K562 (cell line): ENCODE measurements at regions not wholly inside any gene's neighbourhood (a gene's known extent, or its start where the extent isn't known, plus 50 kb on each side); places are given as distances from the start of the nearest gene placed in this dataset.

Experiments used
- ATAC-seq: fragments of 200-7000 bp; cut with Tn5 transposase; 3 replicates; pipeline ENCODE4 v1.9.1; 2020; ENCODE audit warnings: moderate library complexity
- BruUV-seq: library from RNA; stranded (reverse); fragments of 400-500 nt; replicated peaks from 2 replicates; lab custom pipeline; 2021; lab: Mats Ljungman, UMichigan
- CTCF ChIA-PET: fragments of 300-600 bp; formaldehyde crosslinking; extraction: SDS; loops from one replicate; lab custom pipeline; 2021; ENCODE audit warnings: low intra/inter-chr PET ratio; lab: Yijun Ruan, JAX
- POLR2A ChIA-PET: fragments of 300-600, 350-650 bp; sonication (Branson Sonifier 250); formaldehyde crosslinking; extraction: SDS; loops from one replicate; lab custom pipeline; 2021; ENCODE audit warnings: antibody characterized with exemption, inconsistent platforms; lab: Yijun Ruan, JAX
- DNase-seq, 4 experiments: peaks; one replicate each; pipeline versions ENCODE4 v3.0.0 to v3.0.0-alpha.2; 2011 to 2018; ENCODE audit warnings: low spot score in 3 of 4, mixed read lengths in 3 of 4; ENCODE audit errors: extremely low read depth in 1 of 4
- FAIRE-seq: peaks from 2 replicates; lab custom pipeline; 2011; peaks lifted over from hg19 to GRCh38; lab: Jason Lieb, UNC
- H2AFZ ChIP-seq: 2 replicates; pipeline ENCODE4 v1.6.0; 2011; ENCODE audit warnings: low read depth, low read length, control low read depth, inconsistent platforms
- H3K27ac ChIP-seq: fragments of 200-600 bp; 3 replicates; pipeline ENCODE4 v1.8.0; 2011; ENCODE audit warnings: low read depth, mild to moderate bottlenecking, control low read depth, inconsistent platforms, low read length, moderate library complexity, mixed read lengths; ENCODE audit errors: extremely low read depth
- H3K27me3 ChIP-seq, 2 experiments: fragments of 300-600 bp in 1 of 2; 2 replicates in 1 of 2; 3 replicates in 1 of 2; pipeline versions ENCODE4 v1.6.0 to v1.8.0; 2011; ENCODE audit warnings: inconsistent platforms in 2 of 2, low read length in 2 of 2, mild to moderate bottlenecking in 1 of 2, mixed read lengths in 1 of 2, moderate library complexity in 1 of 2; ENCODE audit not compliant: control insufficient read depth in 2 of 2, insufficient read depth in 2 of 2
- H3K36me3 ChIP-seq: fragments of 300-600 bp; 3 replicates; pipeline ENCODE4 v1.8.0; 2011; ENCODE audit warnings: mild to moderate bottlenecking, low read length, inconsistent platforms; ENCODE audit not compliant: control insufficient read depth, insufficient read depth
- H3K4me1 ChIP-seq, 2 experiments: fragments of 200-600 bp in 1 of 2; replicated peaks in 1 of 2; 2 replicates in 1 of 2; 3 replicates in 1 of 2; pipeline versions ENCODE4 v1.5.1 to v1.8.0; 2011; ENCODE audit warnings: inconsistent platforms in 2 of 2, low read length in 2 of 2, mild to moderate bottlenecking in 1 of 2, mixed read lengths in 1 of 2, moderate library complexity in 1 of 2; ENCODE audit not compliant: control insufficient read depth in 2 of 2, insufficient read depth in 2 of 2
- H3K4me2 ChIP-seq: 2 replicates; pipeline ENCODE4 v1.6.1; 2011; ENCODE audit warnings: low read length, control low read depth, inconsistent platforms, mixed read lengths; ENCODE audit not compliant: insufficient read depth
- H3K4me3 ChIP-seq: fragments of 200-600 bp; sonication (generic), shearing (Covaris generic); 2 replicates; pipeline ENCODE4 v1.5.1; 2016; ENCODE audit warnings: control low read depth, inconsistent platforms
- H3K79me2 ChIP-seq: fragments of 200-600 bp; 3 replicates; pipeline ENCODE4 v1.8.0; 2011; ENCODE audit warnings: low read length, inconsistent platforms; ENCODE audit not compliant: control insufficient read depth, insufficient read depth
- H3K9ac ChIP-seq, 2 experiments: 2 replicates each; pipeline versions ENCODE4 v1.6.0 to v1.6.1; 2011; ENCODE audit warnings: low read depth in 2 of 2, low read length in 2 of 2, control low read depth in 1 of 2, inconsistent platforms in 1 of 2, mild to moderate bottlenecking in 1 of 2, mixed read lengths in 1 of 2; ENCODE audit not compliant: insufficient read depth in 1 of 2
- H3K9me1 ChIP-seq: one replicate; pipeline ENCODE4 v1.6.0; 2011; ENCODE audit warnings: inconsistent platforms, mild to moderate bottlenecking, low read length, moderate library complexity; ENCODE audit not compliant: control insufficient read depth, insufficient read depth
- H3K9me3 ChIP-seq: replicated peaks from 2 replicates; pipeline ENCODE4 v1.5.1; 2011; ENCODE audit warnings: low read depth, low read length, inconsistent platforms; ENCODE audit not compliant: control insufficient read depth, insufficient read depth
- H4K20me1 ChIP-seq: replicated peaks from 2 replicates; pipeline ENCODE4 v1.6.1; 2011; ENCODE audit warnings: low read length, inconsistent platforms, mixed read lengths; ENCODE audit not compliant: control insufficient read depth, insufficient read depth
- HES1 ChIP-seq: fragments of 450-650 bp; IDR thresholded peaks from 2 replicates; pipeline ENCODE4 v1.6.1; 2016; ENCODE audit warnings: low read depth, mild to moderate bottlenecking, moderate library complexity
- MIER1 ChIP-seq: fragments of 450-650 bp; IDR thresholded peaks from 2 replicates; pipeline ENCODE4 v1.6.1; 2016; ENCODE audit warnings: antibody characterized with exemption, mild to moderate bottlenecking, low read depth
- MTA3 ChIP-seq: fragments of 450-650 bp; formaldehyde crosslinking; IDR thresholded peaks from 2 replicates; pipeline ENCODE4 v1.6.1; 2017; ENCODE audit warnings: mild to moderate bottlenecking, borderline replicate concordance
- RBM25 ChIP-seq: fragments of 200-400 bp; formaldehyde crosslinking; IDR thresholded peaks from 2 replicates; pipeline ENCODE4 v1.6.1; 2018; ENCODE audit warnings: low read length, low read depth, moderate library complexity; ENCODE audit not compliant: severe bottlenecking
- THAP12 ChIP-seq: fragments of 250-450 bp; sonication (Bioruptor Pico); IDR thresholded peaks from 2 replicates; pipeline ENCODE4 v1.9.0; 2021; ENCODE audit warnings: mild to moderate bottlenecking, inconsistent platforms
- ZFX ChIP-seq: sonication (generic); formaldehyde crosslinking; IDR thresholded peaks from 2 replicates; pipeline ENCODE4 v1.8.0; 2022; ENCODE audit warnings: mild to moderate bottlenecking, missing genetic modification reagents, moderate library complexity
- ZKSCAN3 ChIP-seq: fragments of 250-450 bp; sonication (Bioruptor Pico); IDR thresholded peaks from 2 replicates; pipeline ENCODE4 v1.4.0; 2020
- ZNF212 ChIP-seq: fragments of 450-650 bp; formaldehyde crosslinking; IDR thresholded peaks from 2 replicates; pipeline ENCODE4 v1.4.0; 2020; ENCODE audit warnings: mild to moderate bottlenecking
- ZNF24 ChIP-seq: fragments of 450-650 bp; IDR thresholded peaks from 2 replicates; pipeline ENCODE4 v1.6.1; 2016
- WGBS: fragments of 100-300 bp; shearing (Covaris generic); methylation state at CpG from one replicate; pipeline ENCODE4 v1.1.6; 2016; ENCODE audit warnings: low coverage, mixed read lengths; ENCODE audit not compliant: insufficient coverage; ENCODE audit errors: missing lambda C conversion rate; 5-methylcytosine and 5-hydroxymethylcytosine counted together
- in situ Hi-C: fragments of 300-500 bp; cut with MboI; formaldehyde crosslinking; loops from 4 replicates; pipeline ENCODE4 v1.15.0; 2018; ENCODE audit warnings: inconsistent platforms, mixed read lengths
- intact Hi-C: fragments of 100-400 bp; cut with micrococcal nuclease; formaldehyde crosslinking; loops from 2 replicates; pipeline ENCODE4 v1.14.2; 2022

GRCh38 chr2:22326250-22326649 lies 1058.7 kb upstream of the KLHL29 start:
- Histone ChIP-seq H3K9ac (no peak overlapping the region), H3K9me3 (no peaks in the 10 kb centered on the region), H3K79me2 (no peaks in the 10 kb centered on the region), H3K4me3 (no peak overlapping the region), H3K9me1 (no peaks in the 10 kb centered on the region), H3K4me1 (no peaks in the 10 kb centered on the region), H3K4me2 (no peak overlapping the region), H4K20me1 (no peaks in the 10 kb centered on the region), H3K27ac (no peak overlapping the region), H3K36me3 (no peaks in the 10 kb centered on the region), H2AFZ (no peak overlapping the region), H3K27me3 (no peaks in the 10 kb centered on the region)
- TF ChIP-seq MTA3, result no peak
- TF ChIP-seq ZKSCAN3 (CRISPR knock-in tag), result no peak
- TF ChIP-seq RBM25, result no peak
- TF ChIP-seq ZNF24, result no peak
- TF ChIP-seq THAP12 (CRISPR knock-in tag), result no peak
- no peak for TF ChIP-seq HES1
- no peak for TF ChIP-seq MIER1
- no peak for TF ChIP-seq ZFX (CRISPR knock-in tag)
- TF ChIP-seq ZNF212 (CRISPR knock-in tag), result no peak
- no TSS peak for BruUV-seq
- DNase-seq (no peak), FAIRE-seq (no peak), ATAC-seq (no peak)
- ChIA-PET CTCF (no interaction called here), POLR2A (no interaction called here)
- in situ Hi-C loops (no loop called here), intact Hi-C loops (no loop called here)
- WGBS, result 4% methylated on average over 4 of the region's 4 CpGs
